ENCODE measurements at regions not wholly inside any gene's neighbourhood (a gene's known extent, or its start where the extent isn't known, plus 50 kb on each side); places are given as distances from the start of the nearest gene placed in this dataset.

DNA sequence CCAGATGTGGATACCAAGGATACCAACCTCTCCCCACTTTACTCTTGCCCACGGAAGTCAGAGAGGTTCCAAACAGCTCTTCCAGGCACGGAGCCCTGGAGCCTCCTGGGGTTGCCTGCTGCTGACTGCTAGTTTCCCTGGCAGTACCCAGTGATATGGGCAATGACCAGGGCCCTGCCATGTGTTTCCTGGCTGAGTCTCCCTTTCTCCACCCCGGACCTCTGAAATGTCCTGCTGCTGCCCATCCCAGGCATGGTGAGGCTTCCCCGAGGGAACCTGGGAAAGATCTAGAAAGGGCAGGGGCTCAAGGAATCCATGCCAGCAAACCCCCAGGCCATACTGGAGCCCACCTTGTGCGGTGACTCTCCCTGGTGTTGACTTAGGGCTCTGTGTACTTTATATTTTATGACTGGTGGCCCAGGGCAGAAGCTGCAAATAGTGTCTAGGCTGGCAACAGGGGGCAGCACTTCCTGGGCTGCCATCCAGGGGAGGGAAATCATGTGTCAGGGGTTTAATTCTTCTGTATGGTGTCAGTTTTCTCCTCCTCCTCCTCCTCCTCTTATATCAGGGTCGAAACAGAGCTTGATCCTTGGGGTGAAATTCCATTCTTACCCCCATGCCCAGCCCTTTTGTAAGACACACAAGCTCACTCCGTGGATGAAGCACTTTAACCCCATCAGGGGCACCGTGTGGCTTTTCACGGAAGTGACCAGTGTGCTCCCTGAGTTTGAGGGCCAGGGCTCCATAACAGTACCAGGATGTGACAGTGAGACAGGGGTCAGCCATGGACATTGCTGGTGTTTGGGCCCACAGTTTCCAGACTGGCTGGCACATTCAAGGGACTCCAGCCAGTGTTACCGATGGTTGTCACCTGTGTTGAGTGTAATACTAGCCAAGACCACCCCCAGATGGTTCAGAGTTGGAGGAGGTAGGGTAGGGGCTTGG, 62.4 kb upstream of the GDF10 start:
- no peak for TF ChIP-seq SP1 (IDR thresholded peaks at IDR 0.05)
- TF ChIP-seq ZNF384 (IDR thresholded peaks at IDR 0.05): no peak
- TF ChIP-seq FOXM1 (IDR thresholded peaks at IDR 0.05; ENCODE audit: borderline replicate concordance): no peak
- no peak for TF ChIP-seq FOXK2 (IDR thresholded peaks at IDR 0.05)
- no peak for TF ChIP-seq TARDBP (IDR thresholded peaks at IDR 0.05)
- TF ChIP-seq NFRKB (IDR thresholded peaks at IDR 0.05): no peak
- TF ChIP-seq BHLHE40 (IDR thresholded peaks at IDR 0.05; ENCODE audit: borderline replicate concordance): no peak
- TF ChIP-seq L3MBTL2 (conservative IDR thresholded peaks at IDR 0.05): no peak
- no peak for TF ChIP-seq PKNOX1 (IDR thresholded peaks at IDR 0.05)
- TF ChIP-seq ARNT (IDR thresholded peaks at IDR 0.05): no peak
- TF ChIP-seq LEF1 (IDR thresholded peaks at IDR 0.05; ENCODE audit: borderline replicate concordance): no peak
- no peak for TF ChIP-seq CTBP1 (IDR thresholded peaks at IDR 0.05; ENCODE audit: borderline replicate concordance)
- TF ChIP-seq HDGF (IDR thresholded peaks at IDR 0.05; ENCODE audit: borderline replicate concordance): no peak
- no peak for TF ChIP-seq SUZ12 (IDR thresholded peaks at IDR 0.05)
- no peak for TF ChIP-seq ELF4 (IDR thresholded peaks at IDR 0.05)
- no peak for TF ChIP-seq FOXA1 (IDR thresholded peaks at IDR 0.05)
- POLR2A ChIA-PET: no interaction called here
- no peak for DNase-seq (ENCODE audit: extremely low spot score)
- CTCF ChIA-PET: interaction anchor here (0.7 kb wide), 1 partner anchor 237 kb away, joined by 3 read pairs; no protein-coding TSS in a partner anchor

- no peak for DNase-seq (ENCODE audit: extremely low spot score)
- ChIA-PET CTCF (no interaction called here), POLR2A (no interaction called here)
- TF ChIP-seq SP1 (IDR thresholded peaks at IDR 0.05) (no peak), FOXK2 (IDR thresholded peaks at IDR 0.05) (no peak), ELF4 (IDR thresholded peaks at IDR 0.05) (no peak), LEF1 (IDR thresholded peaks at IDR 0.05; ENCODE audit: borderline replicate concordance) (no peak)
Observed at GRCh38 chr10:47238331-47239095, 61.5 kb upstream of the GDF10 start.

DNA sequence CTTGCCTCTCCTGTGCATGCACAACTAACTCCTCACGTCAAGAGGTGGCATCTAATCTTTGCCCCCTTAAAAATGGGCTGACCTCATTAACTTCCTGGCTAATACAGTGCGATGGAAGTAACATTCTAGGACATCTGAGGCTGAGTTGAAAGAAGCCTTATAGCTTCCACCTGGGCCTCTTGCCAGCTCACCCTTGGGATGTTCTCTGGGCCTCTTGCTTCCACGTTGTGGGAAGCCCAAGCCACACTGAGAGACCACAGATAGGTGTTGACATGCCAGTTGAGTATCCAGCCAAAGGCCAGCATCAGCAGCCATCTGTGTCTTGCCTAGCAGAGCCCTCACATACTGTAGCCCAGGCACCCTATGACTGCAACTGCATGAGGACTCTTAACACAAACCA, 60.8 kb upstream of the GDF10 start:
- ChIA-PET CTCF (no interaction called here), POLR2A (no interaction called here)
- TF ChIP-seq BHLHE40 (IDR thresholded peaks at IDR 0.05; ENCODE audit: borderline replicate concordance): no peak
- TF ChIP-seq SP1 (IDR thresholded peaks at IDR 0.05): no peak
- no peak for TF ChIP-seq FOXM1 (IDR thresholded peaks at IDR 0.05; ENCODE audit: borderline replicate concordance)
- TF ChIP-seq ELF4 (IDR thresholded peaks at IDR 0.05): no peak
- no peak for TF ChIP-seq FOXK2 (IDR thresholded peaks at IDR 0.05)
- TF ChIP-seq TARDBP (IDR thresholded peaks at IDR 0.05): no peak
- TF ChIP-seq ARNT (IDR thresholded peaks at IDR 0.05): no peak
- no peak for TF ChIP-seq LEF1 (IDR thresholded peaks at IDR 0.05; ENCODE audit: borderline replicate concordance)
- no peak for TF ChIP-seq FOXA1 (IDR thresholded peaks at IDR 0.05)
- DNase-seq (ENCODE audit: extremely low spot score): no peak

DNA sequence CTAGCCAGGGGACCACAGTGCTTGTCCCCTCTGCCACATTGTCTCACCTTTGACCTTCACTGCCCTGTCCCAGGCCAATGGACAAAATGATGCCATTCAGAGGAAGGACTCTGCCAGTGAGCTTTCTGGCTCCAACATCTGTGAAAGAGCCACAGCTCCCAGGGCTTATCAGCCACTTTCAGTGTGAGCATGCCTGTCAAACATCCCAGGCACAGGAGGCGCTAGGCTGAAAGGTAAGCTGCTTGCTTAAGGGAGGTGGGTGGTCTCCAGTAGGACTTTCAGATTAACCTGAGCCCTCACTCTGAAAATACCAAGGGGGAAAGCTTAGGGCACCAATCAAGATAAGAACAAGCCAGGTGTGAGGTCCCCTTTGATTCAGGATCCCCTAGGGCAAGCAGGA, 59.8 kb upstream of the GDF10 start:
- ChIA-PET POLR2A (no interaction called here), CTCF (no interaction called here)
- TF ChIP-seq FOXM1 (IDR thresholded peaks at IDR 0.05; ENCODE audit: borderline replicate concordance) (no peak), L3MBTL2 (conservative IDR thresholded peaks at IDR 0.05) (no peak), FOXK2 (IDR thresholded peaks at IDR 0.05) (no peak), CTBP1 (IDR thresholded peaks at IDR 0.05; ENCODE audit: borderline replicate concordance) (no peak), NFRKB (IDR thresholded peaks at IDR 0.05) (no peak), ARNT (IDR thresholded peaks at IDR 0.05) (no peak), ZNF384 (IDR thresholded peaks at IDR 0.05) (no peak), BHLHE40 (IDR thresholded peaks at IDR 0.05; ENCODE audit: borderline replicate concordance) (no peak), PKNOX1 (IDR thresholded peaks at IDR 0.05) (no peak), HDGF (IDR thresholded peaks at IDR 0.05; ENCODE audit: borderline replicate concordance) (no peak), ELF4 (IDR thresholded peaks at IDR 0.05) (no peak), SUZ12 (IDR thresholded peaks at IDR 0.05) (no peak), LEF1 (IDR thresholded peaks at IDR 0.05; ENCODE audit: borderline replicate concordance) (no peak), FOXA1 (IDR thresholded peaks at IDR 0.05) (no peak), TARDBP (IDR thresholded peaks at IDR 0.05) (no peak), SP1 (IDR thresholded peaks at IDR 0.05) (no peak)
- no peak for DNase-seq (ENCODE audit: extremely low spot score)

- TF ChIP-seq CTBP1 (IDR thresholded peaks at IDR 0.05; ENCODE audit: borderline replicate concordance): no peak
- TF ChIP-seq PKNOX1 (IDR thresholded peaks at IDR 0.05): no peak
- TF ChIP-seq FOXK2 (IDR thresholded peaks at IDR 0.05): no peak
- TF ChIP-seq FOXM1 (IDR thresholded peaks at IDR 0.05; ENCODE audit: borderline replicate concordance): no peak
- TF ChIP-seq LEF1 (IDR thresholded peaks at IDR 0.05; ENCODE audit: borderline replicate concordance): no peak
- no peak for TF ChIP-seq HDGF (IDR thresholded peaks at IDR 0.05; ENCODE audit: borderline replicate concordance)
- TF ChIP-seq NFRKB (IDR thresholded peaks at IDR 0.05): no peak
- TF ChIP-seq ARNT (IDR thresholded peaks at IDR 0.05): no peak
- ChIA-PET CTCF (no interaction called here), POLR2A (no interaction called here)
- DNase-seq (ENCODE audit: extremely low spot score): no peak
Observed at GRCh38 chr10:47241256-47241655, 58.7 kb upstream of the GDF10 start.

Measured in HEK293T (cell line).